ENCODE measurements at regions not wholly inside any gene's neighbourhood (a gene's known extent, or its start where the extent isn't known, plus 50 kb on each side); places are given as distances from the start of the nearest gene placed in this dataset.

DNA sequence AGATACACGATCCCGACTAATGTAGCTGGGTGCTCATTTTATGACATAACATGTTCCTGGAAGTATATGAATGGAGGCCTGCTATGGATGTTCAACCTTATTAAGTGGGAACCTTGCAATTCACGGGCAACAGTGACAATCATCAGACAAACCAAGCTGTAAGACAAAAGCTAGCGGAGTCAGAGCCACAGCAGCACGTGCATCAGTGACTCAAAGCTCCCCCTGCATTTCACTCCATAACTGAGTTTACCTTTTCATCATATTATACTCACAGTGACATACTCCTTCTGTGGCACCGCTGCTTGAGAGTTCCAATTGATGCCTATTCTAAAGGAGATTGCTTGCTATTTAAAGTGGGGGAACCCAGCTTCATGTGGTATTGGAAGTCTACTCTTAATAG, 176.0 kb upstream of the PITRM1 start:
- H3K27ac Mint-ChIP-seq (ENCODE audit: unreplicated experiment): no peak overlapping the region

DNA sequence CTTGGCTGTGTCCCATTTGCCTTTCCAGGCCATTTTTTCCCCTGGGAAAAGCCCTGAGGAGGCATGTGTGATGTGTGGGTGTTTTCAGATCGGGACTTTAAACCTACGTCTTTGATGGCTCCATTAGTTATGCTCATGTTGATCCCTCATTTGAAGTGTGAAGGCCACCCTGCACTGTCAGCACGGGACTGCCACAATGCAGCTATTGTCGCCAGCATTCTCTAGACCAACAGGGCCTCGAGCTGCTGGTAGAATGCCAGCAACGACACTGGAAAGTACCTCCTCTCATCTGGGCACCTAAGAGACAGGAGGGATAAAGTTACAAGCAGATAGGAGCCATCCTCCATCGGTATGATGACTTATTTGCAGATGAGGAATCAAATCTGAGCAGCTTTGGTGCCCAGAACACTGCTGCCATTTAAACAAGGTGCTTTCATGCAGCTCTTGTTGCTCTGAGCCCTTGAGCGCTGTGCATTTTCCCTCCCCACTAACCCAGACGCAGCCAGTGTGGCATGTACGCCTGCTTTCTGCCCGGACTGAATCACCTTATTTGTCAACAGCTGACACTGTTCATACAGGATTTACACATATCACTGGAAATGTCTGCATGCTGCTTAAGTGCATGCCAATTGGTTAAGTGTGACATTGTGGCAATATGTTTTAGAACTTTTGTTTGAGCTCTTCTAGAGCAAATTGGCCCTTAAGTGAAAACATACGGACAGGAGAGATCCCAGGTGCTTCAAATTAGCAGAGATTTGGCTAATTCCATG, 175.0 kb upstream of the PITRM1 start:
- Mint-ChIP-seq H3K4me1 (ENCODE audit: unreplicated experiment) (no peaks in the 10 kb centered on the region), H3K27ac (ENCODE audit: unreplicated experiment) (no peak overlapping the region), H3K36me3 (ENCODE audit: unreplicated experiment) (no peaks in the 10 kb centered on the region), H3K27me3 (ENCODE audit: unreplicated experiment) (peaks cover 9% of the 10 kb centered on the region), H3K4me3 (ENCODE audit: unreplicated experiment) (no peak overlapping the region), H3K9me3 (ENCODE audit: unreplicated experiment) (no peaks in the 10 kb centered on the region)
- TF ChIP-seq, protein P1, sequence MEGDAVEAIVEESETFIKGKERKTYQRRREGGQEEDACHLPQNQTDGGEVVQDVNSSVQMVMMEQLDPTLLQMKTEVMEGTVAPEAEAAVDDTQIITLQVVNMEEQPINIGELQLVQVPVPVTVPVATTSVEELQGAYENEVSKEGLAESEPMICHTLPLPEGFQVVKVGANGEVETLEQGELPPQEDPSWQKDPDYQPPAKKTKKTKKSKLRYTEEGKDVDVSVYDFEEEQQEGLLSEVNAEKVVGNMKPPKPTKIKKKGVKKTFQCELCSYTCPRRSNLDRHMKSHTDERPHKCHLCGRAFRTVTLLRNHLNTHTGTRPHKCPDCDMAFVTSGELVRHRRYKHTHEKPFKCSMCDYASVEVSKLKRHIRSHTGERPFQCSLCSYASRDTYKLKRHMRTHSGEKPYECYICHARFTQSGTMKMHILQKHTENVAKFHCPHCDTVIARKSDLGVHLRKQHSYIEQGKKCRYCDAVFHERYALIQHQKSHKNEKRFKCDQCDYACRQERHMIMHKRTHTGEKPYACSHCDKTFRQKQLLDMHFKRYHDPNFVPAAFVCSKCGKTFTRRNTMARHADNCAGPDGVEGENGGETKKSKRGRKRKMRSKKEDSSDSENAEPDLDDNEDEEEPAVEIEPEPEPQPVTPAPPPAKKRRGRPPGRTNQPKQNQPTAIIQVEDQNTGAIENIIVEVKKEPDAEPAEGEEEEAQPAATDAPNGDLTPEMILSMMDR (IDR thresholded peaks at IDR 0.05): no peak
- no peak for DNase-seq (ENCODE audit: extremely low spot score, unreplicated experiment)

More for the DNA sequence above, 176.0 kb upstream of the PITRM1 start:
- Mint-ChIP-seq H3K4me1 (ENCODE audit: unreplicated experiment) (no peaks in the 10 kb centered on the region), H3K27me3 (ENCODE audit: unreplicated experiment) (peaks cover 9% of the 10 kb centered on the region), H3K9me3 (ENCODE audit: unreplicated experiment) (no peaks in the 10 kb centered on the region), H3K4me3 (ENCODE audit: unreplicated experiment) (no peak overlapping the region), H3K36me3 (ENCODE audit: unreplicated experiment) (no peaks in the 10 kb centered on the region)
- no peak for DNase-seq (ENCODE audit: extremely low spot score, unreplicated experiment)
- TF ChIP-seq, protein P1 (IDR thresholded peaks at IDR 0.05): no peak

DNA sequence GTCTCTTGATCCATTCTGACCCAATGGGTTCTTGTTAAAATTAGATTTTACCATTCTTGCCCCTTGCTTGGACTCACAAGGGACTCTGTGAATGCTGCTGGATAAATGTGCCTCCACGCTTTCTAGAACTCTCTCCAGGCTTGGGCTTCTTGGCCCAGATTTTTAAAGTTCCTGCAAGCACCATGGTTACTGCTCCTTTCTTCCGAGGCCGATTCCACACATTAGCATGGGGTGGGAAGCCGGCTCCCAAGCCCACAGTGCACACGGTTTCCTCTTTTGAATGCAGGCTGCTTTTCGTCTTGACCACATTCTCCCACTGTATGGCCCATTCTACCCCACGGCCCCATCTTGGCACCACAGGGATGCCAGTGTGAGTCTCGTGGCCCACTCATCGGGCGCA, 174.3 kb upstream of the PITRM1 start:
- Mint-ChIP-seq H3K9me3 (ENCODE audit: unreplicated experiment) (no peaks in the 10 kb centered on the region), H3K27me3 (ENCODE audit: unreplicated experiment) (peaks cover 9% of the 10 kb centered on the region), H3K27ac (ENCODE audit: unreplicated experiment) (no peak overlapping the region), H3K4me1 (ENCODE audit: unreplicated experiment) (no peaks in the 10 kb centered on the region), H3K36me3 (ENCODE audit: unreplicated experiment) (no peaks in the 10 kb centered on the region), H3K4me3 (ENCODE audit: unreplicated experiment) (no peak overlapping the region)
- DNase-seq (ENCODE audit: extremely low spot score, unreplicated experiment): no peak
- TF ChIP-seq, protein P1 (IDR thresholded peaks at IDR 0.05): no peak

DNA sequence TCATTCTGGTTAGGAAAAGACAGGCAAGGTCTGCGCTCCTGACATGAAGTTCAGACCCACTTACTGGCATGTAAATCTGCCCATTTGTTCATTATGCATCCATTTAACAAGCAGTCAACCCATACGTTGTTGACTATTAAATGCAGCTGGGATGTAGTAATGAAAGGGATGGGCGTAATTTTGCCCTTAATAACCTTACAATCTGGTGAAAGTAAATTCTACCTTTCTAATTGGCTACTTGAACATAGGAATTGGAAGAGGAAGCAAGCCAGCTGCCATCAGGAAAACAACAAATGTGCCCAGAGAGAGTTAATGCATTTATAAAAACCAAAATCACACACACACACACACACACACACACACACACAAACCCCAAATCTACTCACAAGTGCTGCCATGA, 170.2 kb upstream of the PITRM1 start:
- H3K4me3 Mint-ChIP-seq (ENCODE audit: unreplicated experiment): no peak overlapping the region
- H3K27ac Mint-ChIP-seq (ENCODE audit: unreplicated experiment): no peak overlapping the region
- peaks cover 11% of the 10 kb centered on the region for H3K4me1 Mint-ChIP-seq (ENCODE audit: unreplicated experiment)
- H3K27me3 Mint-ChIP-seq (ENCODE audit: unreplicated experiment): peaks cover 6% of the 10 kb centered on the region
- DNase-seq (ENCODE audit: extremely low spot score, unreplicated experiment): no peak
- TF ChIP-seq, protein P1 (IDR thresholded peaks at IDR 0.05): no peak
- H3K36me3 Mint-ChIP-seq (ENCODE audit: unreplicated experiment): no peaks in the 10 kb centered on the region
- H3K9me3 Mint-ChIP-seq (ENCODE audit: unreplicated experiment): no peaks in the 10 kb centered on the region

DNA sequence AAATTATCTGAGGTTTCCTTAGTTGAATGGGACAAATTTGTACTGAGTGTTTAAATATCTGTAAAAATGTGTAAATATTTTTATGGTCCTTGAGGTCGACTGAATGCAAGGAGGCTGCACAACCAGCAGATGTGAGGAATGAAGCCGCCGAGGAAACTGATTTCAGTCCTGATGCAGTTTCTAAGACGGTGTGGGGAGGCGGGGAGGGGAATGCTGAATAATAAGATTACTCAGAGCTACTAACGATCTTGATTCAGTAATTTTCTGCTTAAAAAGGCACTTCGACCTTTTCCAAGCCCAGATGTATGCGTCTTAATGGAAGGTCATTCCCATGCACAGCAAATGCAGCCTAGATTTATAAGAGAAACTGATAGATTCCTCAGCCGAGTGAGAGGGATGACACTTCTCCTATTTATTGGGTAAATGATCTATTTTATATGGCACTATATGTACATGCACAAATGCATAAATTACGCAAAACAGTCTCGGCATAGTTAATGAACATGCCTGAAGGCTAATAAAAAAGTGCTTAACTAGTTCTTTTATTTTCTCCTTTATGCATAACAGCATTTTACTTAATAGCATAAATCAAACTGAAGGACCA, 167.6 kb upstream of the PITRM1 start:
- H3K4me3 Mint-ChIP-seq (ENCODE audit: unreplicated experiment): no peak overlapping the region

More for the DNA sequence above, 167.6 kb upstream of the PITRM1 start:
- no peak for DNase-seq (ENCODE audit: extremely low spot score, unreplicated experiment)
- Mint-ChIP-seq H3K4me1 (ENCODE audit: unreplicated experiment) (peaks cover 11% of the 10 kb centered on the region), H3K36me3 (ENCODE audit: unreplicated experiment) (no peaks in the 10 kb centered on the region), H3K9me3 (ENCODE audit: unreplicated experiment) (no peaks in the 10 kb centered on the region), H3K27me3 (ENCODE audit: unreplicated experiment) (peaks cover 1% of the 10 kb centered on the region), H3K27ac (ENCODE audit: unreplicated experiment) (no peak overlapping the region)
- TF ChIP-seq, protein P1 (IDR thresholded peaks at IDR 0.05): no peak

Measured in osteocyte (in vitro differentiated cells).